ENCODE measurements at regions not wholly inside any gene's neighbourhood (a gene's known extent, or its start where the extent isn't known, plus 50 kb on each side); places are given as distances from the start of the nearest gene placed in this dataset.

GRCh38 chr17:68184816-68185436 is 62.9 kb upstream of the AMZ2 start:
- no peak for FAIRE-seq
- no peak for TF ChIP-seq MAZ (IDR thresholded peaks at IDR 0.05; ENCODE audit: borderline replicate concordance, low read depth, low read length)
- no peak for TF ChIP-seq FOSB (CRISPR knock-in tag; IDR thresholded peaks at IDR 0.05)
- TF ChIP-seq NR3C1 (IDR thresholded peaks at IDR 0.05) = no peak
- no peak for TF ChIP-seq ESRRA (IDR thresholded peaks at IDR 0.05; ENCODE audit: borderline replicate concordance, low read length)
- no peak for TF ChIP-seq SMC3 (IDR thresholded peaks at IDR 0.05)
- TF ChIP-seq EP300 (IDR thresholded peaks at IDR 0.05) = no peak
- TF ChIP-seq GATA3 (IDR thresholded peaks at IDR 0.05; ENCODE audit: borderline replicate concordance) = no peak
- no peak for TF ChIP-seq HOXB5 (CRISPR knock-in tag; IDR thresholded peaks at IDR 0.05)
- TF ChIP-seq ELK1 (IDR thresholded peaks at IDR 0.05; ENCODE audit: low read depth, low read length) = no peak
- no peak for TF ChIP-seq HEYL (CRISPR knock-in tag; IDR thresholded peaks at IDR 0.05)
- TF ChIP-seq NFE2L2 (conservative IDR thresholded peaks at IDR 0.05; ENCODE audit: low read length) = no peak
- no peak for TF ChIP-seq FOXS1 (CRISPR knock-in tag; IDR thresholded peaks at IDR 0.05)
- TF ChIP-seq CHD2 (IDR thresholded peaks at IDR 0.05; ENCODE audit: low read length, partially characterized antibody) = no peak
- no peak for TF ChIP-seq PBX3 (IDR thresholded peaks at IDR 0.05)
- no peak for TF ChIP-seq ZSCAN20 (CRISPR knock-in tag; IDR thresholded peaks at IDR 0.05)
- TF ChIP-seq TFCP2L1 (CRISPR knock-in tag; IDR thresholded peaks at IDR 0.05) = no peak
- ChIA-PET CTCF (interaction anchor here (1.0 to 7.5 kb wide), 5 partner anchors 11 to 173 kb away, joined by 3 to 77 read pairs (median 3); no protein-coding TSS in a partner anchor), POLR2A (no interaction called here)
- no peak overlapping the region for H3K4me2 ChIP-seq
- no peaks in the 10 kb centered on the region for H3K4me1 ChIP-seq
- H3K9me3 ChIP-seq = no peaks in the 10 kb centered on the region
- no peak for ATAC-seq
- DNase-seq (ENCODE audit: low read depth in 1 of 2, low spot score in 1 of 2) = no peak
- H3K4me3 ChIP-seq = no peak overlapping the region
- no peak overlapping the region for H3K27ac ChIP-seq
- 65% methylated on average over 4 of the region's 4 CpGs for WGBS (ENCODE audit: missing lambda C conversion rate)

- Histone ChIP-seq H3K27ac (no peak overlapping the region), H3K4me1 (no peaks in the 10 kb centered on the region), H3K4me3 (no peak overlapping the region), H3K9me3 (0 out of 3 replicates have a peak, but pooled peaks cover 7% of the 10 kb centered on the region), H3K4me2 (no peak overlapping the region)
- FAIRE-seq (no peak), DNase-seq (ENCODE audit: low read depth in 1 of 2, low spot score in 1 of 2) (no peak), ATAC-seq (no peak)
- POLR2A ChIA-PET = no interaction called here
- no peak for TF ChIP-seq KDM5A (IDR thresholded peaks at IDR 0.05)
- WGBS (ENCODE audit: missing lambda C conversion rate) = 86% methylated on average over 2 of the region's 2 CpGs
- CTCF ChIA-PET = interaction anchor here (0.8 to 7.5 kb wide), 8 partner anchors 9 to 280 kb away, joined by 3 to 77 read pairs (median 4); no protein-coding TSS in a partner anchor
These were observed 62.0 kb upstream of the AMZ2 start for GRCh38 chr17:68185820-68186219.

- no peak for FAIRE-seq
- no peak overlapping the region for H3K4me2 ChIP-seq
- ATAC-seq = no peak
These were observed 57.3 kb upstream of the AMZ2 start for GRCh38 chr17:68190495-68190894.

More at GRCh38 chr17:68190495-68190894, 57.3 kb upstream of the AMZ2 start:
- no peak overlapping the region for H3K27ac ChIP-seq
- CTCF ChIA-PET = interaction anchor here (1.7 kb wide), 1 partner anchor 10 kb away, joined by 9 read pairs; no protein-coding TSS in a partner anchor
- H3K9me3 ChIP-seq = 0 out of 3 replicates have a peak, but pooled peaks cover 7% of the 10 kb centered on the region
- DNase-seq (ENCODE audit: low read depth in 1 of 2, low spot score in 1 of 2) = no peak
- POLR2A ChIA-PET = no interaction called here
- no peak overlapping the region for H3K4me3 ChIP-seq
- 24% methylated on average over 4 of the region's 4 CpGs for WGBS (ENCODE audit: missing lambda C conversion rate)
- no peaks in the 10 kb centered on the region for H3K4me1 ChIP-seq
- no peak for TF ChIP-seq JUNB (IDR thresholded peaks at IDR 0.05)
- TF ChIP-seq CBX8 (IDR thresholded peaks at IDR 0.05) = no peak
- TF ChIP-seq HEYL (CRISPR knock-in tag; IDR thresholded peaks at IDR 0.05) = no peak
- TF ChIP-seq HMGXB4 (CRISPR knock-in tag; IDR thresholded peaks at IDR 0.05; ENCODE audit: borderline replicate concordance) = no peak
- TF ChIP-seq SMC3 (IDR thresholded peaks at IDR 0.05) = no peak
- TF ChIP-seq FOSB (CRISPR knock-in tag; IDR thresholded peaks at IDR 0.05) = no peak
- TF ChIP-seq RNF2 (IDR thresholded peaks at IDR 0.05; ENCODE audit: borderline replicate concordance, low read depth) = no peak
- TF ChIP-seq GATA3 (IDR thresholded peaks at IDR 0.05; ENCODE audit: borderline replicate concordance) = no peak
- no peak for TF ChIP-seq TP53 (CRISPR knock-in tag; IDR thresholded peaks at IDR 0.05)
- TF ChIP-seq PHF8 (IDR thresholded peaks at IDR 0.05; ENCODE audit: borderline replicate concordance, low read depth) = no peak
- no peak for TF ChIP-seq EHMT2 (IDR thresholded peaks at IDR 0.05; ENCODE audit: low read depth)
- TF ChIP-seq MAZ (IDR thresholded peaks at IDR 0.05; ENCODE audit: borderline replicate concordance, low read depth, low read length) = no peak
- TF ChIP-seq ELK1 (IDR thresholded peaks at IDR 0.05; ENCODE audit: low read depth, low read length) = no peak
- no peak for TF ChIP-seq KDM1A (IDR thresholded peaks at IDR 0.05; ENCODE audit: low read depth)
- no peak for TF ChIP-seq FOXS1 (CRISPR knock-in tag; IDR thresholded peaks at IDR 0.05)
- TF ChIP-seq HOXA7 (CRISPR knock-in tag; IDR thresholded peaks at IDR 0.05) = no peak
- no peak for TF ChIP-seq RAD21 (conservative IDR thresholded peaks at IDR 0.05 in 1 of 2, IDR thresholded peaks at IDR 0.05 in 1 of 2)
- no peak for TF ChIP-seq MAX (IDR thresholded peaks at IDR 0.05)
